Colonic mucosa (tissue), 4 donors: ENCODE measurements at regions not wholly inside any gene's neighbourhood (a gene's known extent, or its start where the extent isn't known, plus 50 kb on each side); places are given as distances from the start of the nearest gene placed in this dataset.
"Not testable (repeated sequence)": the region's sequence is repeated elsewhere in the genome, so short reads cannot be mapped to it uniquely, and the experiment has no call there.

Experiments
- DNase-seq: peaks from one replicate; pipeline ENCODE4 v3.0.0-alpha.2; 2020
- H3K27ac ChIP-seq: fragments of 200-600 bp; one replicate; pipeline ENCODE4 v1.8.0; 2021
- H3K27me3 ChIP-seq: fragments of 200-600 bp; one replicate; pipeline ENCODE4 v1.8.0; 2021
- H3K36me3 ChIP-seq: fragments of 200-600 bp; one replicate; pipeline ENCODE4 v1.8.0; 2021
- H3K4me1 ChIP-seq: fragments of 200-600 bp; one replicate; pipeline ENCODE4 v1.8.0; 2021; ENCODE audit warnings: mild to moderate bottlenecking
- H3K4me3 ChIP-seq: fragments of 200-600 bp; one replicate; pipeline ENCODE4 v1.8.0; 2021
- H3K9ac ChIP-seq, 2 donors: one replicate each; pipeline ENCODE4 v1.7.0; 2013; ENCODE audit warnings: control low read depth in 2 of 2, low read depth in 2 of 2, low read length in 2 of 2
- H3K9me3 ChIP-seq: fragments of 200-600 bp; one replicate; pipeline ENCODE4 v1.8.0; 2021
- CTCF ChIP-seq: fragments of 200-600 bp; IDR thresholded peaks from one replicate; pipeline ENCODE4 v1.8.0; 2022; ENCODE audit warnings: antibody characterized with exemption, mild to moderate bottlenecking
- intact Hi-C: fragments of 100-400 bp; cut with DNase I; formaldehyde crosslinking; loops from one replicate; pipeline ENCODE4 v1.14.1; 2022
- donor health status: healthy.
- donor health status: DM: no; HTN: no; CAD: no.
- donor health status: DM: no; HTN: no; CAD: no.

- no peak for TF ChIP-seq CTCF
- Histone ChIP-seq H3K36me3 (no peaks in the 10 kb centered on the region), H3K9ac (no peak overlapping the region), H3K4me1 (no peaks in the 10 kb centered on the region), H3K27ac (no peak overlapping the region), H3K9me3 (no peaks in the 10 kb centered on the region), H3K4me3 (no peak overlapping the region), H3K27me3 (no peaks in the 10 kb centered on the region)
- intact Hi-C loops = loop anchor here (10.0 kb wide), 1 partner anchor 76 kb away; no protein-coding TSS in a partner anchor
- DNase-seq = no peak
Measured at GRCh38 chr9:124139001-124139400, 118.7 kb upstream of the NEK6 start.

- TF ChIP-seq CTCF = no peak
- intact Hi-C loops = no loop called here
- no peak overlapping the region for H3K9ac ChIP-seq
Measured at GRCh38 chr9:124140941-124141568, 116.7 kb upstream of the NEK6 start.

GRCh38 chr9:124144561-124145123 lies 113.1 kb upstream of the NEK6 start:
- H3K9ac ChIP-seq, H3K9me3 ChIP-seq, H3K27ac ChIP-seq, DNase-seq, H3K4me1 ChIP-seq, H3K36me3 ChIP-seq, H3K4me3 ChIP-seq, intact Hi-C loops, H3K27me3 ChIP-seq: not testable (repeated sequence)

More at GRCh38 chr9:124140941-124141568, 116.7 kb upstream of the NEK6 start:
- DNase-seq = no peak
- H3K4me3 ChIP-seq = no peak overlapping the region
- H3K36me3 ChIP-seq = no peaks in the 10 kb centered on the region
- H3K4me1 ChIP-seq = no peaks in the 10 kb centered on the region
- no peaks in the 10 kb centered on the region for H3K27me3 ChIP-seq
- no peak overlapping the region for H3K27ac ChIP-seq
- H3K9me3 ChIP-seq = no peaks in the 10 kb centered on the region

GRCh38 chr9:124146031-124146561 lies 111.7 kb upstream of the NEK6 start:
- Histone ChIP-seq H3K27me3 (no peaks in the 10 kb centered on the region), H3K9me3 (no peaks in the 10 kb centered on the region), H3K36me3 (no peaks in the 10 kb centered on the region), H3K27ac (no peak overlapping the region), H3K9ac (no peak overlapping the region), H3K4me3 (no peak overlapping the region), H3K4me1 (no peaks in the 10 kb centered on the region)
- intact Hi-C loops = no loop called here
- no peak for DNase-seq
- no peak for TF ChIP-seq CTCF

- DNase-seq = no peak
- Histone ChIP-seq H3K36me3 (no peaks in the 10 kb centered on the region), H3K9ac (no peak overlapping the region), H3K27me3 (no peaks in the 10 kb centered on the region), H3K27ac (no peak overlapping the region), H3K9me3 (no peaks in the 10 kb centered on the region), H3K4me1 (no peaks in the 10 kb centered on the region), H3K4me3 (no peak overlapping the region)
- intact Hi-C loops = no loop called here
- TF ChIP-seq CTCF = no peak
Measured at GRCh38 chr9:124149992-124150391, 107.8 kb upstream of the NEK6 start.

GRCh38 chr9:124163760-124164255 lies 93.9 kb upstream of the NEK6 start:
- no peaks in the 10 kb centered on the region for H3K27me3 ChIP-seq
- no peaks in the 10 kb centered on the region for H3K4me1 ChIP-seq
- H3K27ac ChIP-seq = no peak overlapping the region
- intact Hi-C loops = no loop called here
- no peaks in the 10 kb centered on the region for H3K9me3 ChIP-seq
- H3K4me3 ChIP-seq = no peak overlapping the region
- no peak for TF ChIP-seq CTCF
- H3K9ac ChIP-seq = no peak overlapping the region
- H3K36me3 ChIP-seq = no peaks in the 10 kb centered on the region
- no peak for DNase-seq
